ENCODE measurements at regions not wholly inside any gene's neighbourhood (a gene's known extent, or its start where the extent isn't known, plus 50 kb on each side); places are given as distances from the start of the nearest gene placed in this dataset.
"Not testable (repeated sequence)": the region's sequence is repeated elsewhere in the genome, so short reads cannot be mapped to it uniquely, and the experiment has no call there.

GRCh38 chr15:24835301-24835700 lies 119.5 kb upstream of the SNRPN start:
- no peak for TF ChIP-seq FOXM1 (IDR thresholded peaks at IDR 0.05; ENCODE audit: borderline replicate concordance)
- no peak for TF ChIP-seq FOXK2 (IDR thresholded peaks at IDR 0.05)
- TF ChIP-seq ZNF384 (IDR thresholded peaks at IDR 0.05): no peak
- no peak for TF ChIP-seq LEF1 (IDR thresholded peaks at IDR 0.05; ENCODE audit: borderline replicate concordance)
- no peak for TF ChIP-seq BHLHE40 (IDR thresholded peaks at IDR 0.05; ENCODE audit: borderline replicate concordance)
- TF ChIP-seq ELF4 (IDR thresholded peaks at IDR 0.05): no peak
- no peak for TF ChIP-seq PKNOX1 (IDR thresholded peaks at IDR 0.05)
- TF ChIP-seq SUZ12 (IDR thresholded peaks at IDR 0.05): no peak
- no peak for TF ChIP-seq TARDBP (IDR thresholded peaks at IDR 0.05)
- CTCF ChIA-PET: no interaction called here
- POLR2A ChIA-PET: no interaction called here
- DNase-seq (ENCODE audit: extremely low spot score): no peak

- no peak for DNase-seq (ENCODE audit: extremely low spot score)
- TF ChIP-seq FOXA1 (IDR thresholded peaks at IDR 0.05): no peak
- TF ChIP-seq FOXM1 (IDR thresholded peaks at IDR 0.05; ENCODE audit: borderline replicate concordance): no peak
- no peak for TF ChIP-seq LEF1 (IDR thresholded peaks at IDR 0.05; ENCODE audit: borderline replicate concordance)
- TF ChIP-seq ZNF384 (IDR thresholded peaks at IDR 0.05): no peak
- no peak for TF ChIP-seq CTBP1 (IDR thresholded peaks at IDR 0.05; ENCODE audit: borderline replicate concordance)
- no peak for TF ChIP-seq HDGF (IDR thresholded peaks at IDR 0.05; ENCODE audit: borderline replicate concordance)
- no peak for TF ChIP-seq ARNT (IDR thresholded peaks at IDR 0.05)
- TF ChIP-seq SP1 (IDR thresholded peaks at IDR 0.05): no peak
- no peak for TF ChIP-seq SUZ12 (IDR thresholded peaks at IDR 0.05)
- TF ChIP-seq L3MBTL2 (conservative IDR thresholded peaks at IDR 0.05): no peak
- TF ChIP-seq FOXK2 (IDR thresholded peaks at IDR 0.05): no peak
- no peak for TF ChIP-seq ELF4 (IDR thresholded peaks at IDR 0.05)
- no peak for TF ChIP-seq TARDBP (IDR thresholded peaks at IDR 0.05)
- no peak for TF ChIP-seq NFRKB (IDR thresholded peaks at IDR 0.05)
- TF ChIP-seq BHLHE40 (IDR thresholded peaks at IDR 0.05; ENCODE audit: borderline replicate concordance): no peak
- CTCF ChIA-PET: no interaction called here
- POLR2A ChIA-PET: no interaction called here
These were observed 106.7 kb upstream of the SNRPN start for GRCh38 chr15:24848050-24848449.

- ChIA-PET POLR2A (no interaction called here), CTCF (no interaction called here)
- DNase-seq (ENCODE audit: extremely low spot score): no peak
- TF ChIP-seq L3MBTL2 (conservative IDR thresholded peaks at IDR 0.05): no peak
- TF ChIP-seq FOXK2 (IDR thresholded peaks at IDR 0.05): no peak
- no peak for TF ChIP-seq SUZ12 (IDR thresholded peaks at IDR 0.05)
- no peak for TF ChIP-seq LEF1 (IDR thresholded peaks at IDR 0.05; ENCODE audit: borderline replicate concordance)
- TF ChIP-seq FOXA1 (IDR thresholded peaks at IDR 0.05): no peak
- no peak for TF ChIP-seq CTBP1 (IDR thresholded peaks at IDR 0.05; ENCODE audit: borderline replicate concordance)
- TF ChIP-seq TARDBP (IDR thresholded peaks at IDR 0.05): no peak
- no peak for TF ChIP-seq PKNOX1 (IDR thresholded peaks at IDR 0.05)
- TF ChIP-seq ELF4 (IDR thresholded peaks at IDR 0.05): no peak
- no peak for TF ChIP-seq HDGF (IDR thresholded peaks at IDR 0.05; ENCODE audit: borderline replicate concordance)
- TF ChIP-seq ARNT (IDR thresholded peaks at IDR 0.05): no peak
- TF ChIP-seq FOXM1 (IDR thresholded peaks at IDR 0.05; ENCODE audit: borderline replicate concordance): no peak
These were observed 98.1 kb upstream of the SNRPN start for GRCh38 chr15:24856397-24857390.

- no peak for TF ChIP-seq FOXA1 (IDR thresholded peaks at IDR 0.05)
- no peak for TF ChIP-seq SP1 (IDR thresholded peaks at IDR 0.05)
- TF ChIP-seq ELF4 (IDR thresholded peaks at IDR 0.05): no peak
- TF ChIP-seq BHLHE40 (IDR thresholded peaks at IDR 0.05; ENCODE audit: borderline replicate concordance): no peak
- no peak for TF ChIP-seq SUZ12 (IDR thresholded peaks at IDR 0.05)
- no peak for TF ChIP-seq HDGF (IDR thresholded peaks at IDR 0.05; ENCODE audit: borderline replicate concordance)
- TF ChIP-seq PKNOX1 (IDR thresholded peaks at IDR 0.05): no peak
- no peak for TF ChIP-seq L3MBTL2 (conservative IDR thresholded peaks at IDR 0.05)
- no peak for TF ChIP-seq NFRKB (IDR thresholded peaks at IDR 0.05)
- TF ChIP-seq CTBP1 (IDR thresholded peaks at IDR 0.05; ENCODE audit: borderline replicate concordance): no peak
- ChIA-PET CTCF (no interaction called here), POLR2A (no interaction called here)
- no peak for DNase-seq (ENCODE audit: extremely low spot score)
These were observed 97.0 kb upstream of the SNRPN start for GRCh38 chr15:24857763-24858162.

- CTCF ChIA-PET, POLR2A ChIA-PET: not testable (repeated sequence)
These were observed 96.6 kb upstream of the SNRPN start for GRCh38 chr15:24858183-24858582.

GRCh38 chr15:24858737-24859601 lies 95.8 kb upstream of the SNRPN start:
- CTCF ChIA-PET: no interaction called here
- TF ChIP-seq ELF4 (IDR thresholded peaks at IDR 0.05) (no peak), FOXA1 (IDR thresholded peaks at IDR 0.05) (no peak), HDGF (IDR thresholded peaks at IDR 0.05; ENCODE audit: borderline replicate concordance) (no peak), SUZ12 (IDR thresholded peaks at IDR 0.05) (no peak), TARDBP (IDR thresholded peaks at IDR 0.05) (no peak), NFRKB (IDR thresholded peaks at IDR 0.05) (no peak), FOXM1 (IDR thresholded peaks at IDR 0.05; ENCODE audit: borderline replicate concordance) (no peak), CTBP1 (IDR thresholded peaks at IDR 0.05; ENCODE audit: borderline replicate concordance) (no peak), ZNF384 (IDR thresholded peaks at IDR 0.05) (no peak), PKNOX1 (IDR thresholded peaks at IDR 0.05) (no peak), BHLHE40 (IDR thresholded peaks at IDR 0.05; ENCODE audit: borderline replicate concordance) (no peak), FOXK2 (IDR thresholded peaks at IDR 0.05) (no peak), L3MBTL2 (conservative IDR thresholded peaks at IDR 0.05) (no peak), LEF1 (IDR thresholded peaks at IDR 0.05; ENCODE audit: borderline replicate concordance) (no peak), ARNT (IDR thresholded peaks at IDR 0.05) (no peak), SP1 (IDR thresholded peaks at IDR 0.05) (no peak)
- no peak for DNase-seq (ENCODE audit: extremely low spot score)
- POLR2A ChIA-PET: no interaction called here

More at GRCh38 chr15:24858183-24858582, 96.6 kb upstream of the SNRPN start:
- not testable (repeated sequence) for DNase-seq (ENCODE audit: extremely low spot score)
